DND-41 (cell line): ENCODE measurements at regions not wholly inside any gene's neighbourhood (a gene's known extent, or its start where the extent isn't known, plus 50 kb on each side); places are given as distances from the start of the nearest gene placed in this dataset.

ENCODE experiments used
- EZH2 ChIP-seq: IDR thresholded peaks from 3 replicates; pipeline ENCODE4 v1.6.1; 2012; ENCODE audit warnings: borderline replicate concordance, low read depth, mild to moderate bottlenecking, moderate library complexity, low read length, inconsistent platforms; ENCODE audit not compliant: severe bottlenecking
- TF ChIP-seq, protein P1 (sequence below): IDR thresholded peaks from 2 replicates; pipeline ENCODE4 v1.5.1; 2012; ENCODE audit warnings: borderline replicate concordance, low read length, moderate library complexity, mild to moderate bottlenecking; ENCODE audit not compliant: poor library complexity, severe bottlenecking; ENCODE audit errors: extremely low read depth

DNA sequence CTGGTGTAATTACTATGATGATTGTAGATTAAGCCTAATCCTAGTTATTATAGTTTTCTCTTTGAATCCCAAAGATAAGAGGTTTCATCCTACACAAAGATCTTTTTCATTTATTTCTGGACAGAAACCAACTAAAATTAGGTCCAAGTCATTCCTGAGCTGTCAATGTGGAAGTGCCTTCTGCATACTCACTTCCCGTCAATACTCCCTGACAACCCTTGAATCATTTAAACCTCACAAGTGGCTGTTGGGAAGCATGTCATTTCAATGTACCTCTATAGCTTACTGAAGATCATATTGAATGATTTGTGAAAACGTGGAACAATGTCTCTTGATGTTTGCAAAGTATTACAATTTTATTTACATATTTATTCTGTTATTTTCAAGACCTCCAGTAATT is 274.1 kb downstream of the HACE1 start:
- TF ChIP-seq, protein P1, sequence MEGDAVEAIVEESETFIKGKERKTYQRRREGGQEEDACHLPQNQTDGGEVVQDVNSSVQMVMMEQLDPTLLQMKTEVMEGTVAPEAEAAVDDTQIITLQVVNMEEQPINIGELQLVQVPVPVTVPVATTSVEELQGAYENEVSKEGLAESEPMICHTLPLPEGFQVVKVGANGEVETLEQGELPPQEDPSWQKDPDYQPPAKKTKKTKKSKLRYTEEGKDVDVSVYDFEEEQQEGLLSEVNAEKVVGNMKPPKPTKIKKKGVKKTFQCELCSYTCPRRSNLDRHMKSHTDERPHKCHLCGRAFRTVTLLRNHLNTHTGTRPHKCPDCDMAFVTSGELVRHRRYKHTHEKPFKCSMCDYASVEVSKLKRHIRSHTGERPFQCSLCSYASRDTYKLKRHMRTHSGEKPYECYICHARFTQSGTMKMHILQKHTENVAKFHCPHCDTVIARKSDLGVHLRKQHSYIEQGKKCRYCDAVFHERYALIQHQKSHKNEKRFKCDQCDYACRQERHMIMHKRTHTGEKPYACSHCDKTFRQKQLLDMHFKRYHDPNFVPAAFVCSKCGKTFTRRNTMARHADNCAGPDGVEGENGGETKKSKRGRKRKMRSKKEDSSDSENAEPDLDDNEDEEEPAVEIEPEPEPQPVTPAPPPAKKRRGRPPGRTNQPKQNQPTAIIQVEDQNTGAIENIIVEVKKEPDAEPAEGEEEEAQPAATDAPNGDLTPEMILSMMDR, result no peak
- TF ChIP-seq EZH2, result no peak
